Pancreas (tissue), 10 donors: ENCODE measurements at regions not wholly inside any gene's neighbourhood (a gene's known extent, or its start where the extent isn't known, plus 50 kb on each side); places are given as distances from the start of the nearest gene placed in this dataset.
A peak's percentile ranks its signal among the peaks of the same experiment; 100 is the strongest.

Experiments used
- ATAC-seq, 4 donors: fragments of 200-7000 bp; cut with Tn5 transposase; one replicate each; pipeline versions ENCODE4 v1.8.0 to v1.9.1; 2020; ENCODE audit warnings: mild to moderate bottlenecking in 4 of 4, moderate library complexity in 4 of 4
- DNase-seq, 6 donors: peaks; one replicate each; pipeline ENCODE4 v3.0.0-alpha.2; 2020
- FAIRE-seq: peaks from 2 replicates; lab custom pipeline; 2012; peaks lifted over from hg19 to GRCh38; lab: Jason Lieb, UNC
- H3K27ac ChIP-seq, 4 donors: fragments of 200-600 bp; sonication (generic); 1 replicate in 3 of 4; 2 replicates in 1 of 4; pipeline versions ENCODE4 v1.5.0 to v1.8.0; 2020
- H3K27me3 ChIP-seq, 4 donors: fragments of 200-600 bp; one replicate each; pipeline ENCODE4 v1.8.0; 2021
- H3K36me3 ChIP-seq, 3 donors: fragments of 200-600 bp; sonication (generic) in 1 of 3; one replicate each; pipeline versions ENCODE4 v1.5.0 to v1.8.0; 2020 to 2021
- H3K4me1 ChIP-seq, 3 donors: fragments of 200-600 bp; one replicate each; pipeline ENCODE4 v1.8.0; 2021
- H3K4me3 ChIP-seq, 4 donors: fragments of 200-600 bp; sonication (generic) in 2 of 4; one replicate each; pipeline versions ENCODE4 v1.5.0 to v1.8.0; 2020 to 2021
- H3K9me3 ChIP-seq, 4 donors: fragments of 200-600 bp; one replicate each; pipeline ENCODE4 v1.8.0; 2021
- CTCF ChIP-seq, 4 donors: fragments of 200-600 bp; sonication (generic) in 3 of 4; IDR thresholded peaks; one replicate each; pipeline versions ENCODE4 v1.5.0 to v1.8.0; 2021; ENCODE audit warnings: antibody characterized with exemption in 4 of 4
- WGBS, 2 donors: extraction: QIAGEN DNeasy Blood & Tissue Kit; methylation state at CpG; one replicate each; pipeline ENCODE4 v1.1.7; 2013; 5-methylcytosine and 5-hydroxymethylcytosine counted together
- intact Hi-C, 3 donors: fragments of 100-400 bp; cut with DNase I; formaldehyde crosslinking; loops; one replicate each; pipeline versions ENCODE4 v1.11.1 to v1.14.2; 2022
- donor health status: healthy with polysubstance abuse.
- donor health status: DM: no; HTN: no; CAD: no; lungs with moderate emphysema.
- donor health status: DM: no; HTN: no; CAD: no.
- donor health status: control.
- donor health status: control.
- donor health status: Bipolar disorder and iron deficiency.
- donor health status: DM: yes; HTN: yes; CAD: no.
- donor health status: DM: no; HTN: no; CAD: no.
- donor health status: DM: no; HTN: no; CAD: no.
- donor health status: DM: yes; HTN: yes; CAD: no.

GRCh38 chr2:47304654-47305053 lies 64.5 kb upstream of the EPCAM start:
- WGBS, 2 donors, result 40 to 45% methylated on average over 4 of the region's 4 CpGs
- TF ChIP-seq CTCF (IDR thresholded peaks at IDR 0.05), result no peak
- no peaks in the 10 kb centered on the region for H3K4me1 ChIP-seq
- H3K27me3 ChIP-seq, result no peaks in the 10 kb centered on the region
- DNase-seq (no peak), FAIRE-seq (no peak), ATAC-seq (peak in 1 of 4 donors; percentile 46)
- H3K27ac ChIP-seq, result no peak overlapping the region
- no peak overlapping the region for H3K4me3 ChIP-seq
- intact Hi-C loops, result no loop called here
- no peaks in the 10 kb centered on the region for H3K9me3 ChIP-seq
- no peaks in the 10 kb centered on the region for H3K36me3 ChIP-seq

DNA sequence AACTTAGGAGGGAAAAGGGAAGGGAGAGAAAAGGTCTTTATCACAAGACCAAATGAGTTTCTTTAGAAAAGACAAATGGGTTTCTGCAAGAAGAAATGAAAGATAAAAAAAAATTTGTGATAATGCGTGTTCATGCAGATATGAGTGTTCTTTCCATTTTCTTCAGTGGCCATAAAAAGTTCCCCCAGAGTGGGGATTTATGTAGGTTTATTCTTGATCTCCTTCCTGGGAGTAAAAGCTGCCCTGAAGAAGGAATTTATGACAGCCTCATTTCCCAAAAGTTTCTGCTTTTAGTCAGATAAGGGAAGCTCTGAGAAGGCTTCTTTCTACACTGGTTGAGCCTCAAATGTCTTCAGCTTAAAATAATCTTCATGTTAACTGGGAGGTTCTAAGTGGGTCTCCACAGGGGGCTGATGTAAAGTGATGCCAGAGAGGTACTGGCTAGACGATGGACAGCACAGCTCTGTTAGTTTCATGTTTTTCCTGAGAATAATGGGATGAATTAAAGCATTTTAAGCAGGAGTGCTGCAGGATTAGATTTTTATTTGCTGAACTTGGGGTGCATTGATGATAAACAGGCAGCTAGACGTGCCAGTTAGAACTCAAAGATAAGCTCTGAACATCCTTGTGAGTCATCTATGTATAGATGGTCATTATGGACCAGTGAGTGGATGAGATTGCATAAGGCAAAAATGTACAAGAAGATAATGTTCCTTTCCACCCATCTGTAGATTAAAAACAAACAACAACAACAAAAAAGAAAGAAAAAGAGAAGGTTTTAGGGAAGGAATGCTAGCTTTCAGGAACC lies 65.6 kb upstream of the EPCAM start:
- Histone ChIP-seq H3K4me1 (no peaks in the 10 kb centered on the region), H3K36me3 (no peaks in the 10 kb centered on the region), H3K9me3 (no peaks in the 10 kb centered on the region), H3K27me3 (no peaks in the 10 kb centered on the region), H3K4me3 (no peak overlapping the region), H3K27ac (no peak overlapping the region)
- ATAC-seq, result no peak
- 37 to 52% methylated on average over 3 of the region's 3 CpGs for WGBS, 2 donors
- no peak for FAIRE-seq
- no peak for TF ChIP-seq CTCF (IDR thresholded peaks at IDR 0.05)
- DNase-seq, result no peak
- intact Hi-C loops, result no loop called here

DNA sequence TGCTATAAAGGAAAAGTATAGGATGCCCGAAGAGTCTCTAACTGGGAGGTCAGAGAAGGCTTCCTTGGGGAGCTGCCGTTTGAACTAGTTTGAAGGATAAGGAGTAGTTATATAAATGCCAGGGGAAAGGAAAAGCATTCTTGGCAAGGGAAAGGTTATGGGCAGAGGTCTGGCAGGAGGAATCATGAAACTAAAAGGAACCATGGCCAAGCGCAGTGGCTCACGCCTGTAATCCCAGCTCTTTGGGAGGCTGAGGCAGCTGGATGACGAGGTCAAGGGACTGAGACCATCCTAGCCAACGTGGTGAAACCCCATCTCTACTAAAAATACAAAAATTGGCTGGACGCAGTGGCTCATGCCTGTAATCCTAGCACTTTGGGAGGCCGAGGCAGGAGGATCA lies 66.8 kb upstream of the EPCAM start:
- no peak overlapping the region for H3K4me3 ChIP-seq
- TF ChIP-seq CTCF (IDR thresholded peaks at IDR 0.05), result no peak
- no peaks in the 10 kb centered on the region for H3K4me1 ChIP-seq
- intact Hi-C loops, result no loop called here
- H3K27ac ChIP-seq, result no peak overlapping the region
- H3K9me3 ChIP-seq, result no peaks in the 10 kb centered on the region
- ATAC-seq (no peak), FAIRE-seq (no peak), DNase-seq (no peak)
- WGBS, 2 donors, result 68 to 77% methylated on average over 8 of the region's 8 CpGs
- no peaks in the 10 kb centered on the region for H3K36me3 ChIP-seq
- H3K27me3 ChIP-seq, result no peaks in the 10 kb centered on the region

- Histone ChIP-seq H3K4me3 (no peak overlapping the region), H3K9me3 (no peaks in the 10 kb centered on the region), H3K36me3 (no peaks in the 10 kb centered on the region), H3K4me1 (no peaks in the 10 kb centered on the region), H3K27me3 (no peaks in the 10 kb centered on the region), H3K27ac (no peak overlapping the region)
- 66 to 73% methylated on average over 4 of the region's 4 CpGs for WGBS, 2 donors
- no peak for DNase-seq
- ATAC-seq, result no peak
- TF ChIP-seq CTCF (IDR thresholded peaks at IDR 0.05), result no peak
- intact Hi-C loops, result no loop called here
- no peak for FAIRE-seq
These were observed 67.4 kb upstream of the EPCAM start for GRCh38 chr2:47301731-47302130.

- no peak for TF ChIP-seq CTCF (IDR thresholded peaks at IDR 0.05)
- Histone ChIP-seq H3K27me3 (no peaks in the 10 kb centered on the region), H3K36me3 (no peaks in the 10 kb centered on the region), H3K4me1 (no peaks in the 10 kb centered on the region), H3K4me3 (no peak overlapping the region), H3K9me3 (no peaks in the 10 kb centered on the region), H3K27ac (no peak overlapping the region)
- 77 to 79% methylated on average over 3 of the region's 3 CpGs for WGBS, 2 donors
- FAIRE-seq (no peak), DNase-seq (no peak), ATAC-seq (no peak)
- intact Hi-C loops, result no loop called here
These were observed 67.9 kb upstream of the EPCAM start for GRCh38 chr2:47301277-47301618.
